Activated CD8-positive, alpha-beta T cell treated with anti-CD3 and anti-CD28 coated beads for 36 hours (primary cell): ENCODE measurements at regions not wholly inside any gene's neighbourhood (a gene's known extent, or its start where the extent isn't known, plus 50 kb on each side); places are given as distances from the start of the nearest gene placed in this dataset.
A peak's percentile ranks its signal among the peaks of the same experiment; 100 is the strongest.

ENCODE experiments used
- ATAC-seq: fragments of 200-7000 bp; cut with Tn5 transposase; one replicate; pipeline ENCODE4 v1.10.0; 2021; ENCODE audit warnings: mild to moderate bottlenecking, moderate library complexity
- CTCF ChIA-PET: fragments of 350-600 bp; sonication (Branson Sonifier 250); formaldehyde crosslinking; loops from one replicate; lab custom pipeline; 2021; ENCODE audit warnings: antibody characterized with exemption; lab: Charles Lee
- POLR2A ChIA-PET: fragments of 350-600 bp; sonication (Branson Sonifier 250); formaldehyde crosslinking; loops from one replicate; lab custom pipeline; 2021; ENCODE audit warnings: antibody characterized with exemption; lab: Charles Lee
- DNase-seq: peaks from one replicate; pipeline ENCODE4 v3.0.0-alpha.2; 2020
- H3K27ac Mint-ChIP-seq: one replicate; pipeline ENCODE4 v1.8.0; 2021; ENCODE audit warnings: mild to moderate bottlenecking, mixed read lengths
- H3K27me3 Mint-ChIP-seq: one replicate; pipeline ENCODE4 v1.8.0; 2021; ENCODE audit warnings: mixed read lengths
- H3K36me3 Mint-ChIP-seq: one replicate; pipeline ENCODE4 v1.8.0; 2021; ENCODE audit warnings: low read depth, mixed read lengths
- H3K4me1 Mint-ChIP-seq: one replicate; pipeline ENCODE4 v1.8.0; 2021; ENCODE audit warnings: low read depth, mixed read lengths
- H3K4me3 Mint-ChIP-seq: one replicate; pipeline ENCODE4 v1.8.0; 2021; ENCODE audit warnings: mild to moderate bottlenecking, moderate library complexity, mixed read lengths
- H3K9me3 Mint-ChIP-seq: one replicate; pipeline ENCODE4 v1.8.0; 2021; ENCODE audit warnings: mixed read lengths
- intact Hi-C: fragments of 100-400 bp; cut with micrococcal nuclease; formaldehyde crosslinking; loops from one replicate; pipeline ENCODE4 v1.10.0; 2022
- TF ChIP-seq, protein P1 (sequence below): fragments of 200-600 bp; IDR thresholded peaks from one replicate; pipeline ENCODE4 v1.8.0; 2022; ENCODE audit warnings: antibody characterized with exemption, mild to moderate bottlenecking

DNA sequence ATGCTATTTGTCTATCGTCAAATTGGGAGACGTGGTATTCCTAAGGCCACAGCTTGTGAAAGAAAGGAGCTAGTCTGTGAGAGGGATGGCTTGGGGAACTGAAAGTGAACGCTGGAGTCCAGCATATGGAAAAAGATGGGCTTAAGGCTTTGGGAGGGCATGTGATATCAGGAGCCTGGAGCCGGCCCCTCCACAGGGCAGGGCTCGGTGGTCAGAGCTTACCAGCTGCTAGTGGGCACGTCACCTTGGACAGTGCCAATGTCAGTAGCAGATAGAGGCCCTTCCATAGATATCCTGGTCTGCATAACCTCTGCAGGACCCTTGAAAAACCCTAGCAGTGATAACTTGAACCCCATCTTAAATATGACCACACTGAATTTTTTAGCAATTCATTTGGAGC is 259.1 kb upstream of the RAB6C start:
- no peaks in the 10 kb centered on the region for H3K27me3 Mint-ChIP-seq
- no peaks in the 10 kb centered on the region for H3K9me3 Mint-ChIP-seq
- no peak overlapping the region for H3K4me3 Mint-ChIP-seq
- H3K36me3 Mint-ChIP-seq: no peaks in the 10 kb centered on the region
- no peak for DNase-seq
- intact Hi-C loops: no loop called here
- ATAC-seq: no peak
- CTCF ChIA-PET: no interaction called here
- POLR2A ChIA-PET: no interaction called here
- H3K4me1 Mint-ChIP-seq: no peaks in the 10 kb centered on the region
- TF ChIP-seq, protein P1, sequence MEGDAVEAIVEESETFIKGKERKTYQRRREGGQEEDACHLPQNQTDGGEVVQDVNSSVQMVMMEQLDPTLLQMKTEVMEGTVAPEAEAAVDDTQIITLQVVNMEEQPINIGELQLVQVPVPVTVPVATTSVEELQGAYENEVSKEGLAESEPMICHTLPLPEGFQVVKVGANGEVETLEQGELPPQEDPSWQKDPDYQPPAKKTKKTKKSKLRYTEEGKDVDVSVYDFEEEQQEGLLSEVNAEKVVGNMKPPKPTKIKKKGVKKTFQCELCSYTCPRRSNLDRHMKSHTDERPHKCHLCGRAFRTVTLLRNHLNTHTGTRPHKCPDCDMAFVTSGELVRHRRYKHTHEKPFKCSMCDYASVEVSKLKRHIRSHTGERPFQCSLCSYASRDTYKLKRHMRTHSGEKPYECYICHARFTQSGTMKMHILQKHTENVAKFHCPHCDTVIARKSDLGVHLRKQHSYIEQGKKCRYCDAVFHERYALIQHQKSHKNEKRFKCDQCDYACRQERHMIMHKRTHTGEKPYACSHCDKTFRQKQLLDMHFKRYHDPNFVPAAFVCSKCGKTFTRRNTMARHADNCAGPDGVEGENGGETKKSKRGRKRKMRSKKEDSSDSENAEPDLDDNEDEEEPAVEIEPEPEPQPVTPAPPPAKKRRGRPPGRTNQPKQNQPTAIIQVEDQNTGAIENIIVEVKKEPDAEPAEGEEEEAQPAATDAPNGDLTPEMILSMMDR: no peak
- no peak overlapping the region for H3K27ac Mint-ChIP-seq

DNA sequence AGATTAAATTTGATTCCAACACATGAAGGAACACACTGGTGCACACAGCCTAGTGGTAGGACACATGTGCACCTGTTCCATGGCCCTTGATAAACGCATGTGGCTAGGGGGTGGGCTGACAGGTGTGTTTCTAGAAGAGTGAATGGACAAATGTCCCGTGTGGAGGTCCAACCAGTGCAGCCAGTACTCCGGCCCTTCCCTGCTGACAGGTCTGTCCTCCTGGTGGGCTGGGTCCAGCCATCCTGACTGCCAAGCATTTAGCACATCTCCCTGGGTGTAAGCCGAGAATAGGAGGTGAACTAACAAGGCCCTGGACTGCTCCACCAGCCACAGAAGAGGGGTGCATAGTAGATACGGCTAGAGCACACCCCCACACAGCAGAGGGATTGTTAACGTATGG is 258.7 kb upstream of the RAB6C start:
- no peaks in the 10 kb centered on the region for H3K9me3 Mint-ChIP-seq
- CTCF ChIA-PET: no interaction called here
- TF ChIP-seq, protein P1: no peak
- H3K4me3 Mint-ChIP-seq: no peak overlapping the region
- no peaks in the 10 kb centered on the region for H3K36me3 Mint-ChIP-seq
- H3K27ac Mint-ChIP-seq: no peak overlapping the region
- ATAC-seq (no peak), DNase-seq (no peak)
- no peaks in the 10 kb centered on the region for H3K4me1 Mint-ChIP-seq
- POLR2A ChIA-PET: no interaction called here
- H3K27me3 Mint-ChIP-seq: no peaks in the 10 kb centered on the region
- intact Hi-C loops: no loop called here

DNA sequence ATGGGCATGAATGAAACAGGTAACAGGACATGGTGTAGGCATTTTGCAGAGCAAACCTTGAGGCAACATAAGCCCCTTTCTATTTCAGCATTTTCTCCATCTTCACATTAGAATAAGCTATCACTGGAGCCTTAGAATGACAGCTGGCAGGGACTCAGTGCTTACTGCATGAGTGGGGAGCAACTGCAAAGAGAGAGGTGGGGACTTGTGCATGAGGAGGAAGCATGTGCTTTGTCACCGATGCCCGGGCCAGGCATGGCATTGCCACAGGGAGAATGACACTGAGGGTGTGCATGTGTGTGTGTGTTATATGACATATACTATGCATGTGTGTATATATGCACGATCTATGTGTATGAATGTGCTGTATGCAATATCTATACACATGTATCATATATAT is 258.2 kb upstream of the RAB6C start:
- Mint-ChIP-seq H3K9me3 (no peaks in the 10 kb centered on the region), H3K36me3 (no peaks in the 10 kb centered on the region), H3K4me3 (no peak overlapping the region), H3K27ac (no peak overlapping the region), H3K27me3 (no peaks in the 10 kb centered on the region), H3K4me1 (no peaks in the 10 kb centered on the region)
- DNase-seq (no peak), ATAC-seq (no peak)
- POLR2A ChIA-PET: no interaction called here
- CTCF ChIA-PET: no interaction called here
- intact Hi-C loops: no loop called here
- TF ChIP-seq, protein P1: no peak

- POLR2A ChIA-PET: no interaction called here
- H3K27me3 Mint-ChIP-seq: no peaks in the 10 kb centered on the region
- H3K4me1 Mint-ChIP-seq: no peaks in the 10 kb centered on the region
- TF ChIP-seq, protein P1: no peak
- intact Hi-C loops: no loop called here
- DNase-seq (peak; percentile 6), ATAC-seq (no peak)
- no peaks in the 10 kb centered on the region for H3K36me3 Mint-ChIP-seq
- no peak overlapping the region for H3K4me3 Mint-ChIP-seq
- H3K27ac Mint-ChIP-seq: no peak overlapping the region
- CTCF ChIA-PET: no interaction called here
- no peaks in the 10 kb centered on the region for H3K9me3 Mint-ChIP-seq
Measured at GRCh38 chr2:129721846-129722245, 257.6 kb upstream of the RAB6C start.

GRCh38 chr2:129722306-129723019 is 257.0 kb upstream of the RAB6C start:
- intact Hi-C loops: no loop called here
- POLR2A ChIA-PET: no interaction called here
- ATAC-seq: no peak

More at GRCh38 chr2:129722306-129723019, 257.0 kb upstream of the RAB6C start:
- Mint-ChIP-seq H3K4me3 (no peak overlapping the region), H3K4me1 (no peaks in the 10 kb centered on the region), H3K9me3 (no peaks in the 10 kb centered on the region), H3K36me3 (no peaks in the 10 kb centered on the region), H3K27me3 (no peaks in the 10 kb centered on the region), H3K27ac (no peak overlapping the region)
- CTCF ChIA-PET: no interaction called here
- no peak for DNase-seq
- TF ChIP-seq, protein P1: no peak
